Vagina (tissue), 2 donors: ENCODE measurements at regions not wholly inside any gene's neighbourhood (a gene's known extent, or its start where the extent isn't known, plus 50 kb on each side); places are given as distances from the start of the nearest gene placed in this dataset.

Experiments
- POLR2A ChIP-seq, 2 donors: fragments of 450-650 bp; IDR thresholded peaks; one replicate each; pipeline ENCODE4 v1.6.1; 2017; ENCODE audit warnings: antibody characterized with exemption in 2 of 2, mild to moderate bottlenecking in 2 of 2, moderate library complexity in 2 of 2
- POLR2AphosphoS5 ChIP-seq, 2 donors: sonication (generic); formaldehyde crosslinking; IDR thresholded peaks; one replicate each; pipeline ENCODE4 v1.9.0; 2017; ENCODE audit warnings: antibody characterized with exemption in 2 of 2, mild to moderate bottlenecking in 2 of 2, low read depth in 1 of 2; ENCODE audit not compliant: insufficient read depth in 1 of 2

DNA sequence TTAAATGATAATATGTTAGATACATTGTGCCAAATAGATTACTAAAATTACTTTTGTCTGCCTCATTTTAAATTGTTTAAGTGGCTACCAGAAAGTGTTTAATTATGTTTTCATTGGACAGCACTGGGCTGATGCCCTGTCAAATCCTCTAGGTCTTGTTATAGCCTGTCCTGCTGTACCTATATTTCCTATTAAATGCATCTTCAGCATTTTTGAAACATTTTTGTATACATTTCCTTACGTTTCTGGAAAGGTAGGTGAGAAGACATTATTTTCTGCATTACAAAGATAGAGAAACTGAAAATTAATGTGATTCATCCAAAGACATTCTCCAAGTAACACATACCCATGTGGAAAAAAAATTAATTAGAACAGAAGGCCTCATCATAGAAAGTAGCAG is 192.2 kb upstream of the HS3ST3A1 start:
- TF ChIP-seq POLR2A (IDR thresholded peaks at IDR 0.05) (no peak), POLR2AphosphoS5 (IDR thresholded peaks at IDR 0.05; ENCODE audit: insufficient read depth in 1 of 2, low read depth in 1 of 2) (no peak)
